HG03139 (cell line): ENCODE measurements at regions not wholly inside any gene's neighbourhood (a gene's known extent, or its start where the extent isn't known, plus 50 kb on each side); places are given as distances from the start of the nearest gene placed in this dataset.

Experiments
- ATAC-seq: cut with Tn5 transposase; IDR thresholded peaks from one replicate; pipeline ENCODE4 v1.9.1; 2021; ENCODE audit not compliant: unreplicated experiment

- no peak for ATAC-seq
Observed at GRCh38 chr5:113900141-113900540, 386.6 kb downstream of the YTHDC2 start.

GRCh38 chr5:113900816-113901215 lies 387.3 kb downstream of the YTHDC2 start:
- ATAC-seq = no peak

GRCh38 chr5:113901718-113902117 lies 388.2 kb downstream of the YTHDC2 start:
- no peak for ATAC-seq

GRCh38 chr5:113902917-113903660 lies 389.6 kb downstream of the YTHDC2 start:
- ATAC-seq = no peak

- no peak for ATAC-seq
Observed at GRCh38 chr5:113909782-113910181, 396.3 kb downstream of the YTHDC2 start.

GRCh38 chr5:113917997-113918396 lies 404.5 kb downstream of the YTHDC2 start:
- ATAC-seq = no peak

GRCh38 chr5:113922343-113922742 lies 408.8 kb downstream of the YTHDC2 start:
- ATAC-seq = no peak

- no peak for ATAC-seq
Observed at GRCh38 chr5:113935453-113935852, 422.0 kb downstream of the YTHDC2 start.

GRCh38 chr5:113937301-113937700 lies 423.8 kb downstream of the YTHDC2 start:
- ATAC-seq = no peak

- ATAC-seq = no peak
Observed at GRCh38 chr5:113939988-113940387, 421.9 kb upstream of the KCNN2 start.

GRCh38 chr5:113950186-113950585 lies 411.7 kb upstream of the KCNN2 start:
- ATAC-seq = no peak

GRCh38 chr5:113965225-113965624 lies 396.6 kb upstream of the KCNN2 start:
- ATAC-seq = no peak

GRCh38 chr5:113969901-113970300 lies 392.0 kb upstream of the KCNN2 start:
- ATAC-seq = no peak

GRCh38 chr5:113971454-113971853 lies 390.4 kb upstream of the KCNN2 start:
- ATAC-seq = no peak

- ATAC-seq = no peak
Observed at GRCh38 chr5:113974976-113975375, 386.9 kb upstream of the KCNN2 start.

GRCh38 chr5:113984928-113985327 lies 376.9 kb upstream of the KCNN2 start:
- no peak for ATAC-seq

GRCh38 chr5:113985505-113985904 lies 376.4 kb upstream of the KCNN2 start:
- ATAC-seq = no peak

- no peak for ATAC-seq
Observed at GRCh38 chr5:113989278-113989912, 372.5 kb upstream of the KCNN2 start.

- ATAC-seq = no peak
Observed at GRCh38 chr5:113989913-113990305, 372.0 kb upstream of the KCNN2 start.

GRCh38 chr5:114001076-114001475 lies 360.8 kb upstream of the KCNN2 start:
- no peak for ATAC-seq

GRCh38 chr5:114006582-114006981 lies 355.3 kb upstream of the KCNN2 start:
- no peak for ATAC-seq

GRCh38 chr5:114007678-114008077 lies 354.2 kb upstream of the KCNN2 start:
- ATAC-seq = no peak

GRCh38 chr5:114010362-114010761 lies 351.5 kb upstream of the KCNN2 start:
- ATAC-seq = no peak
